OCI-M1 (cell line): ENCODE measurements at regions not wholly inside any gene's neighbourhood (a gene's known extent, or its start where the extent isn't known, plus 50 kb on each side); places are given as distances from the start of the nearest gene placed in this dataset.
A peak's percentile ranks its signal among the peaks of the same experiment; 100 is the strongest.

Experiments
- DNase-seq: peaks from one replicate; lab custom pipeline; 2025; lab: John Stamatoyannopoulos, UW

DNA sequence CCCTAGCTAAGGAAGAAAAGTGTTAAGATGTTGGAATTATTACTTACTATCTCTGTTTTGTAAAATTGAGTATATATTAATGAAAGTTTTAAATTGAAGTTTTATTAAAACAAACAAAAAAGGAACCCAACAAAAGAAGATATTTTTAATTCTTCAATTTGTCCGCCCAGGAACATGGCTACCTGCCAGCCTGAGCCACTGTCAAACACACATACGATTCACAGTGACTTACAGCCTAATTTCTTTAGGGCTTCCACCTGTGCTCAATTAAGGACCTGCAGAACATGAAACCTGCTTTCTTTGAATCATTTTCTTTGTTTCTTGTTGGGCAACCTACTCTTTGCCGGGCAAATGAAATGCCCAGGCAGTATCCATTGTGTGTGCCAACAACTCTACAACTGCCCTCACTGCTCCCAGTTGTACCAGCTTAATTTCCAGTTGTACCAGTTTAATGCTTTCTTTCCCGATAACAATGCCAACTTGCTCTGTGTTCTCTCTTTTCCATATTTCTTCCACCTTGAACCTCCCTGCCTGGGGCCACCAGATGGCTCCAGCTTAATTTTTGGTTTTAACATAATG lies 181.7 kb downstream of the GBA3 start:
- no peak for DNase-seq

DNA sequence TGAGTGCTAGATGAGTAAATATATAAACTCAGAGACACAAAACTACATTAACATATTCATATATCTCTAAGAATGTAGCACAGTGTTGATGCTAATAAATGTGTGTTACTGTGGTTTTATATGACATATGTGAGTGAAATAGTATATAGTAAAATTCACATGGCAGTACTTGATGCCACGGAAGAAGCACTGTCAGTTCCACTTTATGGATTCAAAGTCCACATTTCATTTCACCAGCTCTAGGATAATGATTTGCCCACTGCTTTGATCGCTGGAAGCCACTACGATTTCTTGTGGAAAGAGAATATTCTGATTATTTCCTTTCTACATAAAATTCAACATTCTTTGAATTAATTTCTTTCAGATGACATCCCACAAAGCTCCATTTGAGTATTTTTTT lies 181.2 kb downstream of the GBA3 start:
- no peak for DNase-seq

DNA sequence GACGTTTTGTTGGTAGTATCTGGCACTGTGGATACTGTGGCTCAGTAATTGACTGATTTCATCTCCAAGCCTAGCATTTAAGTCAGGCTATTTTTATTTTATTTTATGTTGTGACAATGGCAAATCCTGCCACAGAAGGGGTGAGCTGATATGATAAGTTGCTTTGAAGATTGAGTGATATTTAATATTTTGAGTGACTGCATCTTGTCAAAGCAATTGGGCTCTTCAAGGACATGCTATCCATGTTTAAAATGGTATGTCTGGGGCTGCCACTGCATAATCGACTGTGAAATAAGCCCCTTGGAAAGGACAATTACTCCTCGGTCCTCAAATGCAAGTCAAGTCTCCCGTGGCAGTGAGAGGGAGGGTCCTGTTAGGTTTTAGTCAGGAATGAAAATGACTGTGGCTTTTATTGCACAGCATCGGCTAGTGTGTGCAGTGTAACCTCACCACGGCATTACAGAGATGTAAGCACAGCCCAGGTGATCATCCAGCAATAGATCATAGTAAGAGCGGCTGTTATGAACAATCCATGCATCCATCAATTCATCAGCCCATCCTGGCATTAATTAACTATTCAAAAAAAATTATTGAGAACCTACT lies 178.2 kb downstream of the GBA3 start:
- DNase-seq: no peak

DNA sequence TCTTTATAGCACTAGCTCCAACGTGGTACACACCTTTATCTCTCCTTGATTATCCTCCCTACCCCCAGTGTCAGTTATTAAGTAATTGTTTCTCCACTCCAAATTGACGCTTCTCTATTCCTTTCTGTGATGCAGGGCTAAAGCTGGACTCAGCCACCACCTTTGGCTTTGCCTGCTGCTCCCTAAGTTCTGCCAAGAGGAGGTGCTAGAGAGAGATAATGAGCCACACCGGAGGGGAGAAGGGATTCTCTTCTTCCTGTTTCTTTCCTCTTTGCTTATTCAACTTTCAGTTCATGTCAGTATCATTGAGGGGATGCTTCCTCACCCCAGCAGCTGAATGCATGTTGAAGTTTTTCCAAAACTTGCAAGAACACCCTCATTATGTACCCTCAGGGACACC lies 176.5 kb downstream of the GBA3 start:
- DNase-seq: peak; percentile 61
